Loucy (cell line): ENCODE measurements at regions not wholly inside any gene's neighbourhood (a gene's known extent, or its start where the extent isn't known, plus 50 kb on each side); places are given as distances from the start of the nearest gene placed in this dataset.
"Not testable (repeated sequence)": the region's sequence is repeated elsewhere in the genome, so short reads cannot be mapped to it uniquely, and the experiment has no call there.

Experiments
- H2AFZ ChIP-seq: fragments of 200-600 bp; sonication (generic); 2 replicates; pipeline ENCODE4 v1.6.0; 2016; ENCODE audit warnings: antibody characterized with exemption, mild to moderate bottlenecking, low read length, moderate library complexity
- H3F3A ChIP-seq: fragments of 200-600 bp; 2 replicates; pipeline ENCODE4 v1.6.0; 2016; ENCODE audit warnings: antibody characterized with exemption, low read depth, mild to moderate bottlenecking
- H3K27me3 ChIP-seq: fragments of 200-600 bp; sonication (generic); 2 replicates; pipeline ENCODE4 v1.6.1; 2014; ENCODE audit warnings: low read length, mild to moderate bottlenecking; ENCODE audit not compliant: insufficient read depth, poor library complexity, severe bottlenecking
- H3K36me3 ChIP-seq: fragments of 200-600 bp; sonication (generic); 2 replicates; pipeline ENCODE4 v1.6.1; 2016; ENCODE audit warnings: low read length; ENCODE audit not compliant: insufficient read depth
- H3K4me1 ChIP-seq: fragments of 200-600 bp; sonication (generic); 2 replicates; pipeline ENCODE4 v1.5.1; 2014; ENCODE audit warnings: low read length, mild to moderate bottlenecking; ENCODE audit not compliant: insufficient read depth, poor library complexity, severe bottlenecking
- H3K4me2 ChIP-seq: fragments of 200-600 bp; sonication (generic); 2 replicates; pipeline ENCODE4 v1.6.0; 2014; ENCODE audit warnings: antibody characterized with exemption, low read length, low read depth, mild to moderate bottlenecking; ENCODE audit not compliant: poor library complexity, severe bottlenecking
- H3K4me3 ChIP-seq: fragments of 200-600 bp; sonication (generic); 2 replicates; pipeline ENCODE4 v1.5.1; 2014; ENCODE audit warnings: low read length, mild to moderate bottlenecking, mixed read lengths; ENCODE audit not compliant: poor library complexity, severe bottlenecking
- H3K79me2 ChIP-seq: fragments of 200-600 bp; sonication (generic); 2 replicates; pipeline ENCODE4 v1.6.1; 2014; ENCODE audit warnings: low read length; ENCODE audit not compliant: insufficient read depth
- H3K9ac ChIP-seq: fragments of 200-600 bp; sonication (generic); 2 replicates; pipeline ENCODE4 v1.6.0; 2014; ENCODE audit warnings: mild to moderate bottlenecking, low read depth, low read length, moderate library complexity; ENCODE audit not compliant: poor library complexity, severe bottlenecking
- H3K9me2 ChIP-seq: fragments of 200-600 bp; sonication (generic); replicated peaks from 2 replicates; pipeline ENCODE4 v1.6.1; 2016; ENCODE audit warnings: low read depth, low read length, mixed read lengths
- H3K9me3 ChIP-seq: fragments of 200-600 bp; sonication (generic); 2 replicates; pipeline ENCODE4 v1.6.1; 2014; ENCODE audit warnings: mild to moderate bottlenecking, antibody characterized with exemption, low read length, low read depth; ENCODE audit not compliant: insufficient read depth
- H4K20me1 ChIP-seq: fragments of 200-600 bp; sonication (generic); 2 replicates; pipeline ENCODE4 v1.6.0; 2014; ENCODE audit warnings: antibody characterized with exemption, low read length, mild to moderate bottlenecking; ENCODE audit not compliant: insufficient read depth, poor library complexity, severe bottlenecking
- CTCF ChIP-seq: fragments of 200-600 bp; sonication (generic); conservative IDR thresholded peaks from 2 replicates; pipeline ENCODE4 v1.5.1; 2014; ENCODE audit warnings: mild to moderate bottlenecking, antibody characterized with exemption, low read length
- EZH2phosphoT487 ChIP-seq: fragments of 200-600 bp; IDR thresholded peaks from 2 replicates; pipeline ENCODE4 v1.6.1; 2018; ENCODE audit warnings: antibody characterized with exemption, mild to moderate bottlenecking, moderate library complexity, borderline replicate concordance

GRCh38 chr15:87538327-87538834, 718.2 kb downstream of the NTRK3 start:
- Histone ChIP-seq H3K27me3 (no peaks in the 10 kb centered on the region), H3K9ac (no peak overlapping the region), H4K20me1 (no peaks in the 10 kb centered on the region), H3K9me2 (no peaks in the 10 kb centered on the region), H3K9me3 (no peaks in the 10 kb centered on the region; the same call in 1 of the 2 replicates), H3K36me3 (no peaks in the 10 kb centered on the region), H3K79me2 (no peaks in the 10 kb centered on the region), H3F3A (no peaks in the 10 kb centered on the region), H2AFZ (no peak overlapping the region), H3K4me2 (no peak overlapping the region), H3K4me3 (no peak overlapping the region), H3K4me1 (no peaks in the 10 kb centered on the region)
- TF ChIP-seq CTCF (no peak), EZH2phosphoT487 (no peak)

- no peaks in the 10 kb centered on the region for H3K36me3 ChIP-seq
- H3K9me3 ChIP-seq: no peaks in the 10 kb centered on the region; the same call in 1 of the 2 replicates
- no peaks in the 10 kb centered on the region for H3K4me1 ChIP-seq
- no peaks in the 10 kb centered on the region for H3K9me2 ChIP-seq
- no peak overlapping the region for H3K4me3 ChIP-seq
- TF ChIP-seq EZH2phosphoT487: no peak
- H2AFZ ChIP-seq: no peak overlapping the region
- no peaks in the 10 kb centered on the region for H3K27me3 ChIP-seq
- H3K79me2 ChIP-seq: no peaks in the 10 kb centered on the region
- H3K9ac ChIP-seq: no peak overlapping the region
- H3K4me2 ChIP-seq: no peak overlapping the region
- H4K20me1 ChIP-seq: no peaks in the 10 kb centered on the region
- no peaks in the 10 kb centered on the region for H3F3A ChIP-seq
Measured at GRCh38 chr15:87537295-87537694, 719.2 kb downstream of the NTRK3 start.

- H3K4me2 ChIP-seq, H3K9me3 ChIP-seq, H3K4me3 ChIP-seq, H2AFZ ChIP-seq, H3K9me2 ChIP-seq, H3K27me3 ChIP-seq, H3K4me1 ChIP-seq, H3K9ac ChIP-seq, H4K20me1 ChIP-seq, H3K79me2 ChIP-seq, H3F3A ChIP-seq, H3K36me3 ChIP-seq: not testable (repeated sequence)
Measured at GRCh38 chr15:87533637-87534036, 722.9 kb downstream of the NTRK3 start.

- no peaks in the 10 kb centered on the region for H3F3A ChIP-seq
- H3K9me2 ChIP-seq: no peaks in the 10 kb centered on the region
- no peaks in the 10 kb centered on the region for H3K27me3 ChIP-seq
- H3K79me2 ChIP-seq: no peaks in the 10 kb centered on the region
- H3K4me3 ChIP-seq: no peak overlapping the region
- no peaks in the 10 kb centered on the region; the same call in 1 of the 2 replicates for H3K9me3 ChIP-seq
- TF ChIP-seq EZH2phosphoT487: no peak
- TF ChIP-seq CTCF: no peak
- no peak overlapping the region for H3K4me2 ChIP-seq
- H3K4me1 ChIP-seq: no peaks in the 10 kb centered on the region
- no peaks in the 10 kb centered on the region for H4K20me1 ChIP-seq
- no peaks in the 10 kb centered on the region for H3K36me3 ChIP-seq
- no peak overlapping the region for H3K9ac ChIP-seq
- H2AFZ ChIP-seq: no peak overlapping the region
Measured at GRCh38 chr15:87528873-87529272, 727.7 kb downstream of the NTRK3 start.
